ENCODE measurements at regions not wholly inside any gene's neighbourhood (a gene's known extent, or its start where the extent isn't known, plus 50 kb on each side); places are given as distances from the start of the nearest gene placed in this dataset.

DNA sequence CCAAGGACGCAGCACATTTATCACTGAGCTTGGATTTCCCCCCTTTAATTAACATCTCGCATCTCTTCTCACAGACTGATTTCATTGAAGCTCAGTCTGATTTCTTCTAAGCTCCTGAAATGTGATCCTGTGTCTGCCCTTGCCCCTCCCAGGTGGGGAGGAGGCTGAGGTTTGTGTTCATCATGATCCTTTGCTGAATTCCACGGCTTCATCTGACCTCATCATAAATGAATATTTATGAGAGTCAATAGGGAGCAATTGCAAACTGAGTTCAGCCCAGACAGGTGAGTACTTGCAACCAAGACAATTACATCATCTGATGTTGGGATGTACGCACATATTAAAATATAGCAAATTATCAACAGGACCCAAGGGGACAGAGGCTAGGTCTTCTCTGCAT lies 72.4 kb downstream of the MAP1LC3B2 start:
- Histone ChIP-seq H3K4me3 (no peak overlapping the region), H3K36me3 (ENCODE audit: control insufficient read depth in 4 of 4, insufficient read depth in 4 of 4, low read length in 4 of 4) (no peaks in the 10 kb centered on the region), H3K9me3 (ENCODE audit: control insufficient read depth in 4 of 4, insufficient read depth in 3 of 4, low read length in 3 of 4) (no peaks in the 10 kb centered on the region), H3K27ac (ENCODE audit: low read depth in 1 of 2, low read length in 1 of 2) (no peak overlapping the region), H3K27me3 (ENCODE audit: control insufficient read depth in 3 of 3, insufficient read depth in 3 of 3, low read length in 2 of 3) (no peaks in the 10 kb centered on the region), H3K4me1 (ENCODE audit: control insufficient read depth in 5 of 5, insufficient read depth in 5 of 5, low read length in 5 of 5) (peaks cover 0 to 10% (median 2%) of the 10 kb centered on the region in 5 donors), H3K9ac (ENCODE audit: insufficient read depth in 1 of 2, low read length in 2 of 2) (no peak overlapping the region)
- no peak for ATAC-seq (ENCODE audit: insufficient read depth, low FRiP score)
- DNase-seq: no peak
- TF ChIP-seq, protein P1, sequence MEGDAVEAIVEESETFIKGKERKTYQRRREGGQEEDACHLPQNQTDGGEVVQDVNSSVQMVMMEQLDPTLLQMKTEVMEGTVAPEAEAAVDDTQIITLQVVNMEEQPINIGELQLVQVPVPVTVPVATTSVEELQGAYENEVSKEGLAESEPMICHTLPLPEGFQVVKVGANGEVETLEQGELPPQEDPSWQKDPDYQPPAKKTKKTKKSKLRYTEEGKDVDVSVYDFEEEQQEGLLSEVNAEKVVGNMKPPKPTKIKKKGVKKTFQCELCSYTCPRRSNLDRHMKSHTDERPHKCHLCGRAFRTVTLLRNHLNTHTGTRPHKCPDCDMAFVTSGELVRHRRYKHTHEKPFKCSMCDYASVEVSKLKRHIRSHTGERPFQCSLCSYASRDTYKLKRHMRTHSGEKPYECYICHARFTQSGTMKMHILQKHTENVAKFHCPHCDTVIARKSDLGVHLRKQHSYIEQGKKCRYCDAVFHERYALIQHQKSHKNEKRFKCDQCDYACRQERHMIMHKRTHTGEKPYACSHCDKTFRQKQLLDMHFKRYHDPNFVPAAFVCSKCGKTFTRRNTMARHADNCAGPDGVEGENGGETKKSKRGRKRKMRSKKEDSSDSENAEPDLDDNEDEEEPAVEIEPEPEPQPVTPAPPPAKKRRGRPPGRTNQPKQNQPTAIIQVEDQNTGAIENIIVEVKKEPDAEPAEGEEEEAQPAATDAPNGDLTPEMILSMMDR (IDR thresholded peaks at IDR 0.05; ENCODE audit: control extremely low read depth, extremely low read depth): no peak
- WGBS, 2 donors: 94 to 95% methylated on average over 4 of the region's 4 CpGs

DNA sequence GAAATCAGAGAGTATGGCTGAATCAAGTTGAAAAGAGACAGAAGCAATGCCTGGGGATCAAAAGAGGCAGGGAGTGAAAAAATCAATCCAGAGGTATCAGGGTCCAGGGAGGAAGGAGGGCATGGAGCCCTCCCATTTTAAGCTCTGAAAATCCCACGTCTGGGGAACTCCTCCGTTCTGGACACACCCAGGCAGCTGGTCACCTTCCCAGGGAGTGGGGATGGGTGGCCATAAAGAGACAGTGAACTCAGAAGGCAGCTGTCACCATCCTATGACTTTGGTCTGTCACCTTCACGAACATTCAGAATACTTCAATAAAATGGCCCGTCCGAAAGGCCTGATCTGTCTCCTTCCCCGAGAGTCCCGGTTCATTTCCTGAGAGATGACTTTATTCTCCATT lies 71.6 kb downstream of the MAP1LC3B2 start:
- 90 to 92% methylated on average over 7 of the region's 7 CpGs for WGBS, 2 donors

DNA sequence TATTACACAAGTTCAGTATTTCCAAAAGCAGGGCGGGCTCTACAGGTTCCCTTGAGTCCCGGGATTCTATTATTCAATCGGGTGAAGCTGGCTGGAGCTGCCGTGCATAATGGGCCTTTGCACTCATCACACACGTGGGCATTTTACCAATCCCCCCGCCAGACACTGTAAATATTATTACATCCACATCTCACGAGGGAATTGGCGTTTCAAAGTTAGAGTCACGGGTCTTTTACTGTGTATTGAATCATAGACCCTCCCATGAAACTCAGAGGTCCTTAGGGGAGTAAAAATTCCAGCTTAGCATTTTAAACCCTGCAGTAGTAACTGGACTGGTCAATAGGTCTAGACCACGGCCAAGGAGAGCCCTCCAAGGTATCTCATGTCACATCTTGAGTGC lies 70.3 kb downstream of the MAP1LC3B2 start:
- H3K27me3 ChIP-seq (ENCODE audit: control insufficient read depth in 3 of 3, insufficient read depth in 3 of 3, low read length in 2 of 3): no peaks in the 10 kb centered on the region

More for the DNA sequence above, 71.6 kb downstream of the MAP1LC3B2 start:
- no peak overlapping the region for H3K4me3 ChIP-seq
- ATAC-seq (ENCODE audit: insufficient read depth, low FRiP score): no peak
- no peak overlapping the region for H3K9ac ChIP-seq (ENCODE audit: insufficient read depth in 1 of 2, low read length in 2 of 2)
- TF ChIP-seq, protein P1 (IDR thresholded peaks at IDR 0.05; ENCODE audit: control extremely low read depth, extremely low read depth): no peak
- DNase-seq: no peak
- H3K9me3 ChIP-seq (ENCODE audit: control insufficient read depth in 4 of 4, insufficient read depth in 3 of 4, low read length in 3 of 4): no peaks in the 10 kb centered on the region
- H3K36me3 ChIP-seq (ENCODE audit: control insufficient read depth in 4 of 4, insufficient read depth in 4 of 4, low read length in 4 of 4): no peaks in the 10 kb centered on the region
- H3K27ac ChIP-seq (ENCODE audit: low read depth in 1 of 2, low read length in 1 of 2): no peak overlapping the region
- H3K27me3 ChIP-seq (ENCODE audit: control insufficient read depth in 3 of 3, insufficient read depth in 3 of 3, low read length in 2 of 3): no peaks in the 10 kb centered on the region
- peaks cover 0 to 9% (median 0%) of the 10 kb centered on the region in 5 donors for H3K4me1 ChIP-seq (ENCODE audit: control insufficient read depth in 5 of 5, insufficient read depth in 5 of 5, low read length in 5 of 5)

More for the DNA sequence above, 70.3 kb downstream of the MAP1LC3B2 start:
- no peak for ATAC-seq (ENCODE audit: insufficient read depth, low FRiP score)
- DNase-seq: no peak
- Histone ChIP-seq H3K9me3 (ENCODE audit: control insufficient read depth in 4 of 4, insufficient read depth in 3 of 4, low read length in 3 of 4) (no peaks in the 10 kb centered on the region), H3K27ac (ENCODE audit: low read depth in 1 of 2, low read length in 1 of 2) (no peak overlapping the region), H3K9ac (ENCODE audit: insufficient read depth in 1 of 2, low read length in 2 of 2) (no peak overlapping the region), H3K36me3 (ENCODE audit: control insufficient read depth in 4 of 4, insufficient read depth in 4 of 4, low read length in 4 of 4) (no peaks in the 10 kb centered on the region), H3K4me1 (ENCODE audit: control insufficient read depth in 5 of 5, insufficient read depth in 5 of 5, low read length in 5 of 5) (peaks cover 0 to 5% (median 0%) of the 10 kb centered on the region in 5 donors), H3K4me3 (no peak overlapping the region)
- 72 to 79% methylated on average over 10 of the region's 10 CpGs for WGBS, 2 donors
- TF ChIP-seq, protein P1 (IDR thresholded peaks at IDR 0.05; ENCODE audit: control extremely low read depth, extremely low read depth): no peak

Measured in lung (tissue), 11 donors.